GM23338 (cell line): ENCODE measurements at regions not wholly inside any gene's neighbourhood (a gene's known extent, or its start where the extent isn't known, plus 50 kb on each side); places are given as distances from the start of the nearest gene placed in this dataset.

ENCODE experiments used
- CREB1 ChIP-seq: fragments of 250-450 bp; sonication (Bioruptor Pico); IDR thresholded peaks from 2 replicates; pipeline ENCODE4 v1.5.0; 2020; ENCODE audit warnings: low read depth, mild to moderate bottlenecking, moderate library complexity
- CTCF ChIP-seq, 2 experiments: fragments of 200-600 bp in 1 of 2; sonication (generic) in 1 of 2; conservative IDR thresholded peaks; 2 replicates each; pipeline versions ENCODE4 v1.5.1 to v1.6.1; 2016 to 2017; ENCODE audit warnings: antibody characterized with exemption in 2 of 2, low read depth in 2 of 2, mild to moderate bottlenecking in 2 of 2, moderate library complexity in 1 of 2
- TF ChIP-seq, protein P1 (sequence below): IDR thresholded peaks from one replicate; pipeline ENCODE4 v1.6.1; 2018; ENCODE audit warnings: antibody characterized with exemption; ENCODE audit not compliant: unreplicated experiment

- TF ChIP-seq, protein P1, sequence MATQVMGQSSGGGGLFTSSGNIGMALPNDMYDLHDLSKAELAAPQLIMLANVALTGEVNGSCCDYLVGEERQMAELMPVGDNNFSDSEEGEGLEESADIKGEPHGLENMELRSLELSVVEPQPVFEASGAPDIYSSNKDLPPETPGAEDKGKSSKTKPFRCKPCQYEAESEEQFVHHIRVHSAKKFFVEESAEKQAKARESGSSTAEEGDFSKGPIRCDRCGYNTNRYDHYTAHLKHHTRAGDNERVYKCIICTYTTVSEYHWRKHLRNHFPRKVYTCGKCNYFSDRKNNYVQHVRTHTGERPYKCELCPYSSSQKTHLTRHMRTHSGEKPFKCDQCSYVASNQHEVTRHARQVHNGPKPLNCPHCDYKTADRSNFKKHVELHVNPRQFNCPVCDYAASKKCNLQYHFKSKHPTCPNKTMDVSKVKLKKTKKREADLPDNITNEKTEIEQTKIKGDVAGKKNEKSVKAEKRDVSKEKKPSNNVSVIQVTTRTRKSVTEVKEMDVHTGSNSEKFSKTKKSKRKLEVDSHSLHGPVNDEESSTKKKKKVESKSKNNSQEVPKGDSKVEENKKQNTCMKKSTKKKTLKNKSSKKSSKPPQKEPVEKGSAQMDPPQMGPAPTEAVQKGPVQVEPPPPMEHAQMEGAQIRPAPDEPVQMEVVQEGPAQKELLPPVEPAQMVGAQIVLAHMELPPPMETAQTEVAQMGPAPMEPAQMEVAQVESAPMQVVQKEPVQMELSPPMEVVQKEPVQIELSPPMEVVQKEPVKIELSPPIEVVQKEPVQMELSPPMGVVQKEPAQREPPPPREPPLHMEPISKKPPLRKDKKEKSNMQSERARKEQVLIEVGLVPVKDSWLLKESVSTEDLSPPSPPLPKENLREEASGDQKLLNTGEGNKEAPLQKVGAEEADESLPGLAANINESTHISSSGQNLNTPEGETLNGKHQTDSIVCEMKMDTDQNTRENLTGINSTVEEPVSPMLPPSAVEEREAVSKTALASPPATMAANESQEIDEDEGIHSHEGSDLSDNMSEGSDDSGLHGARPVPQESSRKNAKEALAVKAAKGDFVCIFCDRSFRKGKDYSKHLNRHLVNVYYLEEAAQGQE: no peak
- TF ChIP-seq CTCF (conservative IDR thresholded peaks at IDR 0.05; ENCODE audit: low read depth in 2 of 2): no peak
- TF ChIP-seq CREB1 (CRISPR knock-in tag): no peak
These were observed 200.3 kb downstream of the HTR1B start for GRCh38 chr6:77263003-77263402.
